HL-60 (cell line): ENCODE measurements at regions not wholly inside any gene's neighbourhood (a gene's known extent, or its start where the extent isn't known, plus 50 kb on each side); places are given as distances from the start of the nearest gene placed in this dataset.

Experiments used
- CTCF ChIP-seq: IDR thresholded peaks from one replicate; pipeline ENCODE4 v1.5.1; 2011; ENCODE audit warnings: low read length, control low read depth, inconsistent platforms; ENCODE audit not compliant: insufficient read depth
- POLR2AphosphoS5 ChIP-seq: IDR thresholded peaks from 2 replicates; pipeline ENCODE4 v1.6.1; 2012; ENCODE audit warnings: low read depth
- REST ChIP-seq: IDR thresholded peaks from 2 replicates; pipeline ENCODE4 v1.6.1; 2012; ENCODE audit warnings: low read depth; ENCODE audit not compliant: insufficient replicate concordance

GRCh38 chr2:192515937-192516336 is 321.2 kb upstream of the TMEFF2 start:
- TF ChIP-seq CTCF, result no peak
- no peak for TF ChIP-seq POLR2AphosphoS5
- no peak for TF ChIP-seq REST
